K562 (cell line): ENCODE measurements at regions not wholly inside any gene's neighbourhood (a gene's known extent, or its start where the extent isn't known, plus 50 kb on each side); places are given as distances from the start of the nearest gene placed in this dataset.

Experiments used
- ARID2 ChIP-seq: fragments of 450-650 bp; IDR thresholded peaks from 2 replicates; pipeline ENCODE4 v1.6.1; 2017; ENCODE audit warnings: antibody characterized with exemption, mild to moderate bottlenecking
- CXXC5 ChIP-seq: fragments of 250-450 bp; sonication (Bioruptor Pico); IDR thresholded peaks from 2 replicates; pipeline ENCODE4 v1.8.0; 2022; ENCODE audit warnings: inconsistent platforms, mild to moderate bottlenecking, moderate library complexity
- GTF2F1 ChIP-seq: IDR thresholded peaks from 2 replicates; pipeline ENCODE4 v1.6.1; 2011; ENCODE audit warnings: low read depth, low read length, improper control_type of control experiment
- HDAC2 ChIP-seq: fragments of 450-650 bp; IDR thresholded peaks from 2 replicates; pipeline ENCODE4 v1.6.1; 2016; ENCODE audit warnings: mild to moderate bottlenecking
- JUND ChIP-seq, 2 experiments: IDR thresholded peaks; 2 replicates in 1 of 2; 3 replicates in 1 of 2; pipeline ENCODE4 v1.6.1; 2011; ENCODE audit warnings: borderline replicate concordance in 2 of 2, low read depth in 2 of 2, low read length in 2 of 2, improper control_type of control experiment in 1 of 2, missing biosample characterization in 1 of 2, missing genetic modification characterization in 1 of 2, missing genetic modification reagents in 1 of 2
- TF ChIP-seq, protein P1 (sequence below), 2 experiments: fragments of 200-800 bp in 1 of 2; sonication (Bioruptor generic) in 1 of 2; sonication (generic) in 1 of 2; formaldehyde crosslinking in 1 of 2; IDR thresholded peaks in 1 of 2; conservative IDR thresholded peaks in 1 of 2; 2 replicates each; pipeline versions ENCODE4 v1.5.0 to v1.6.1; 2016 to 2020; ENCODE audit warnings: missing compliant biosample characterization in 1 of 2, missing genetic modification characterization in 1 of 2, missing genetic modification reagents in 1 of 2
- TF ChIP-seq, protein P2 (sequence below): sonication (generic); formaldehyde crosslinking; IDR thresholded peaks from 2 replicates; pipeline ENCODE4 v1.8.0; 2023; ENCODE audit warnings: mild to moderate bottlenecking, missing genetic modification reagents
- TF ChIP-seq, protein P3 (sequence below), 2 experiments: IDR thresholded peaks; 2 replicates each; pipeline ENCODE4 v1.6.1; 2012; ENCODE audit warnings: improper control_type of control experiment in 2 of 2, low read depth in 2 of 2, low read length in 2 of 2, borderline replicate concordance in 1 of 2
- TF ChIP-seq, protein P4 (sequence below): IDR thresholded peaks from 2 replicates; pipeline ENCODE4 v1.6.1; 2014; ENCODE audit warnings: antibody characterized with exemption
- TF ChIP-seq, protein P5 (sequence below): fragments of 450-650 bp; IDR thresholded peaks from 2 replicates; pipeline ENCODE4 v1.6.1; 2018; ENCODE audit not compliant: partially characterized antibody

DNA sequence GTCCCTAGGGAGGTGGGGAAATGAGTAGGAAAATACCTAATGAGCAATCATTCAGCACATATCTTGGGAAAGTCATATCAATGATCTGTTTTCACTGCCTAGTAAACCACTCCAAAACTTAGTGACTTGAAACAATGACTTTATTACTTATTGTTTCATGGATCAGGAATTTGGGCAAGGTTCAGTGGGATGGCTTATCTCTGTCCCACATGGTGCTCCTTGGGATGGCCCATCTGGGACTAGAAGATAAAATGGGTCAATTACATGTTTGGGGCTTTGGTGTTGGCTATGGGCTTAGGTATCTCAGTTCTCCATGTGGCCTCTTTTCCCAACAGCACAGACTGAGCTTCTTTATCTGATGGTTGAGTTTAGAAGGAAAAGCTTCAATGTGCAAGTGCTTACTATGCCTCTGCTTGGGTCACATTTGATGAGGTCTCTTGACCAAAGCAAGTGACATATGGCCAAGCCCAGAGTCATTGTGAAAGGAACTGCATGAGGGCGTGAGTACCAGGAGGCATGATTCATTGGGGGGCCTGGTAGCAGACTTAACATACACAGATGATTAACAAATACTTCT is 218.1 kb upstream of the TNP1 start (continued):
- TF ChIP-seq HDAC2 (peak; percentile 84), ARID2 (no peak), GTF2F1 (no peak), CXXC5 (CRISPR knock-in tag) (peak; percentile 27; the same call in 1 of the 2 replicates), JUND (IDR thresholded peaks at IDR 0.05; ENCODE audit: borderline replicate concordance, low read depth, low read length) (no peak), JUND (tag; IDR thresholded peaks at IDR 0.05; ENCODE audit: borderline replicate concordance, low read depth, low read length) (peak; percentile 12; the same call in 1 of the 3 replicates)
- TF ChIP-seq, protein P1, sequence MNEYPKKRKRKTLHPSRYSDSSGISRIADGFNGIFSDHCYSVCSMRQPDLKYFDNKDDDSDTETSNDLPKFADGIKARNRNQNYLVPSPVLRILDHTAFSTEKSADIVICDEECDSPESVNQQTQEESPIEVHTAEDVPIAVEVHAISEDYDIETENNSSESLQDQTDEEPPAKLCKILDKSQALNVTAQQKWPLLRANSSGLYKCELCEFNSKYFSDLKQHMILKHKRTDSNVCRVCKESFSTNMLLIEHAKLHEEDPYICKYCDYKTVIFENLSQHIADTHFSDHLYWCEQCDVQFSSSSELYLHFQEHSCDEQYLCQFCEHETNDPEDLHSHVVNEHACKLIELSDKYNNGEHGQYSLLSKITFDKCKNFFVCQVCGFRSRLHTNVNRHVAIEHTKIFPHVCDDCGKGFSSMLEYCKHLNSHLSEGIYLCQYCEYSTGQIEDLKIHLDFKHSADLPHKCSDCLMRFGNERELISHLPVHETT (CRISPR knock-in tag; conservative IDR thresholded peaks at IDR 0.05 in 1 of 2, IDR thresholded peaks at IDR 0.05 in 1 of 2): peak in 1 of 2 experiments; percentile 34; a peak in 1 of 4 replicates
- TF ChIP-seq, protein P2, sequence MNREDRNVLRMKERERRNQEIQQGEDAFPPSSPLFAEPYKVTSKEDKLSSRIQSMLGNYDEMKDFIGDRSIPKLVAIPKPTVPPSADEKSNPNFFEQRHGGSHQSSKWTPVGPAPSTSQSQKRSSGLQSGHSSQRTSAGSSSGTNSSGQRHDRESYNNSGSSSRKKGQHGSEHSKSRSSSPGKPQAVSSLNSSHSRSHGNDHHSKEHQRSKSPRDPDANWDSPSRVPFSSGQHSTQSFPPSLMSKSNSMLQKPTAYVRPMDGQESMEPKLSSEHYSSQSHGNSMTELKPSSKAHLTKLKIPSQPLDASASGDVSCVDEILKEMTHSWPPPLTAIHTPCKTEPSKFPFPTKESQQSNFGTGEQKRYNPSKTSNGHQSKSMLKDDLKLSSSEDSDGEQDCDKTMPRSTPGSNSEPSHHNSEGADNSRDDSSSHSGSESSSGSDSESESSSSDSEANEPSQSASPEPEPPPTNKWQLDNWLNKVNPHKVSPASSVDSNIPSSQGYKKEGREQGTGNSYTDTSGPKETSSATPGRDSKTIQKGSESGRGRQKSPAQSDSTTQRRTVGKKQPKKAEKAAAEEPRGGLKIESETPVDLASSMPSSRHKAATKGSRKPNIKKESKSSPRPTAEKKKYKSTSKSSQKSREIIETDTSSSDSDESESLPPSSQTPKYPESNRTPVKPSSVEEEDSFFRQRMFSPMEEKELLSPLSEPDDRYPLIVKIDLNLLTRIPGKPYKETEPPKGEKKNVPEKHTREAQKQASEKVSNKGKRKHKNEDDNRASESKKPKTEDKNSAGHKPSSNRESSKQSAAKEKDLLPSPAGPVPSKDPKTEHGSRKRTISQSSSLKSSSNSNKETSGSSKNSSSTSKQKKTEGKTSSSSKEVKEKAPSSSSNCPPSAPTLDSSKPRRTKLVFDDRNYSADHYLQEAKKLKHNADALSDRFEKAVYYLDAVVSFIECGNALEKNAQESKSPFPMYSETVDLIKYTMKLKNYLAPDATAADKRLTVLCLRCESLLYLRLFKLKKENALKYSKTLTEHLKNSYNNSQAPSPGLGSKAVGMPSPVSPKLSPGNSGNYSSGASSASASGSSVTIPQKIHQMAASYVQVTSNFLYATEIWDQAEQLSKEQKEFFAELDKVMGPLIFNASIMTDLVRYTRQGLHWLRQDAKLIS (CRISPR knock-in tag): no peak
- TF ChIP-seq, protein P3, sequence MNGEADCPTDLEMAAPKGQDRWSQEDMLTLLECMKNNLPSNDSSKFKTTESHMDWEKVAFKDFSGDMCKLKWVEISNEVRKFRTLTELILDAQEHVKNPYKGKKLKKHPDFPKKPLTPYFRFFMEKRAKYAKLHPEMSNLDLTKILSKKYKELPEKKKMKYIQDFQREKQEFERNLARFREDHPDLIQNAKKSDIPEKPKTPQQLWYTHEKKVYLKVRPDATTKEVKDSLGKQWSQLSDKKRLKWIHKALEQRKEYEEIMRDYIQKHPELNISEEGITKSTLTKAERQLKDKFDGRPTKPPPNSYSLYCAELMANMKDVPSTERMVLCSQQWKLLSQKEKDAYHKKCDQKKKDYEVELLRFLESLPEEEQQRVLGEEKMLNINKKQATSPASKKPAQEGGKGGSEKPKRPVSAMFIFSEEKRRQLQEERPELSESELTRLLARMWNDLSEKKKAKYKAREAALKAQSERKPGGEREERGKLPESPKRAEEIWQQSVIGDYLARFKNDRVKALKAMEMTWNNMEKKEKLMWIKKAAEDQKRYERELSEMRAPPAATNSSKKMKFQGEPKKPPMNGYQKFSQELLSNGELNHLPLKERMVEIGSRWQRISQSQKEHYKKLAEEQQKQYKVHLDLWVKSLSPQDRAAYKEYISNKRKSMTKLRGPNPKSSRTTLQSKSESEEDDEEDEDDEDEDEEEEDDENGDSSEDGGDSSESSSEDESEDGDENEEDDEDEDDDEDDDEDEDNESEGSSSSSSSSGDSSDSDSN (IDR thresholded peaks at IDR 0.05; ENCODE audit: borderline replicate concordance in 1 of 2, low read depth in 2 of 2, low read length in 2 of 2): no peak
- TF ChIP-seq, protein P4, sequence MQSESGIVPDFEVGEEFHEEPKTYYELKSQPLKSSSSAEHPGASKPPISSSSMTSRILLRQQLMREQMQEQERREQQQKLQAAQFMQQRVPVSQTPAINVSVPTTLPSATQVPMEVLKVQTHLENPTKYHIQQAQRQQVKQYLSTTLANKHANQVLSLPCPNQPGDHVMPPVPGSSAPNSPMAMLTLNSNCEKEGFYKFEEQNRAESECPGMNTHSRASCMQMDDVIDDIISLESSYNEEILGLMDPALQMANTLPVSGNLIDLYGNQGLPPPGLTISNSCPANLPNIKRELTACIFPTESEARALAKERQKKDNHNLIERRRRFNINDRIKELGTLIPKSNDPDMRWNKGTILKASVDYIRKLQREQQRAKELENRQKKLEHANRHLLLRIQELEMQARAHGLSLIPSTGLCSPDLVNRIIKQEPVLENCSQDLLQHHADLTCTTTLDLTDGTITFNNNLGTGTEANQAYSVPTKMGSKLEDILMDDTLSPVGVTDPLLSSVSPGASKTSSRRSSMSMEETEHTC: 0 out of 2 replicates have a peak, but pooled peaks have one; percentile 29
- TF ChIP-seq, protein P5, sequence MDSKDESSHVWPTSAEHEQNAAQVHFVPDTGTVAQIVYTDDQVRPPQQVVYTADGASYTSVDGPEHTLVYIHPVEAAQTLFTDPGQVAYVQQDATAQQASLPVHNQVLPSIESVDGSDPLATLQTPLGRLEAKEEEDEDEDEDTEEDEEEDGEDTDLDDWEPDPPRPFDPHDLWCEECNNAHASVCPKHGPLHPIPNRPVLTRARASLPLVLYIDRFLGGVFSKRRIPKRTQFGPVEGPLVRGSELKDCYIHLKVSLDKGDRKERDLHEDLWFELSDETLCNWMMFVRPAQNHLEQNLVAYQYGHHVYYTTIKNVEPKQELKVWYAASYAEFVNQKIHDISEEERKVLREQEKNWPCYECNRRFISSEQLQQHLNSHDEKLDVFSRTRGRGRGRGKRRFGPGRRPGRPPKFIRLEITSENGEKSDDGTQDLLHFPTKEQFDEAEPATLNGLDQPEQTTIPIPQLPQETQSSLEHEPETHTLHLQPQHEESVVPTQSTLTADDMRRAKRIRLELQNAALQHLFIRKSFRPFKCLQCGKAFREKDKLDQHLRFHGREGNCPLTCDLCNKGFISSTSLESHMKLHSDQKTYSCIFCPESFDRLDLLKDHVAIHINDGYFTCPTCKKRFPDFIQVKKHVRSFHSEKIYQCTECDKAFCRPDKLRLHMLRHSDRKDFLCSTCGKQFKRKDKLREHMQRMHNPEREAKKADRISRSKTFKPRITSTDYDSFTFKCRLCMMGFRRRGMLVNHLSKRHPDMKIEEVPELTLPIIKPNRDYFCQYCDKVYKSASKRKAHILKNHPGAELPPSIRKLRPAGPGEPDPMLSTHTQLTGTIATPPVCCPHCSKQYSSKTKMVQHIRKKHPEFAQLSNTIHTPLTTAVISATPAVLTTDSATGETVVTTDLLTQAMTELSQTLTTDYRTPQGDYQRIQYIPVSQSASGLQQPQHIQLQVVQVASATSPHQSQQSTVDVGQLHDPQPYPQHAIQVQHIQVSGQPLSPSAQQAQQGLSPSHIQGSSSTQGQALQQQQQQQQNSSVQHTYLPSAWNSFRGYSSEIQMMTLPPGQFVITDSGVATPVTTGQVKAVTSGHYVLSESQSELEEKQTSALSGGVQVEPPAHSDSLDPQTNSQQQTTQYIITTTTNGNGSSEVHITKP: peak; percentile 30
